ENCODE measurements at regions not wholly inside any gene's neighbourhood (a gene's known extent, or its start where the extent isn't known, plus 50 kb on each side); places are given as distances from the start of the nearest gene placed in this dataset.

DNA sequence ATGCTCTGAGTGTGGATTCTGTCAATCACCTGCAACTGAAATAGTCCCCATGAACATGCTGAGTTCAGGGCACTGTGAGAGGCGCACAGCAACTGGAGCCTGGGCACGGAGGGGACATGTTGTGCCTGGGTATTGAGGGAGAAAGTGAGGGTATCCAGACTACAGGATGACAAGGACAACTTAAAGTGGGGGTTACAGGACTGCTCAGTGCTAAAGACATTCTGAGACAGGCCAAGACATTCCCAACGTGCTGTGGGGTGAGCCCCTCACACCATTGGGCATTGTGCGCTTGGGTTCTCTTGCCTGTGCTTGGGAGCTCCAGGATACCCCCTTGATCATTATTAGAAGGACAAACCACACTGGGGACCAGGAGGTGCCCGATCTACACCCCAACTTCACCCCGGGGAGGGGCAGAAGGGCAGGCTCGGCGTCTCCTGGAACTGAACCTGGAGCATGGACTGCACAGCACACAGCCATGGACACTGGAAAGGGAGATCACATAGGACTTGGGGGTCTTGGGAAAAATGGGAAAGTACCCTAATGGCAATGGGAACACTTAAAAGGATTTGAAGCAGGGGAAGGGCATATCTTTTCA lies 72.5 kb upstream of the HDAC4 start:
- TF ChIP-seq, protein P1, sequence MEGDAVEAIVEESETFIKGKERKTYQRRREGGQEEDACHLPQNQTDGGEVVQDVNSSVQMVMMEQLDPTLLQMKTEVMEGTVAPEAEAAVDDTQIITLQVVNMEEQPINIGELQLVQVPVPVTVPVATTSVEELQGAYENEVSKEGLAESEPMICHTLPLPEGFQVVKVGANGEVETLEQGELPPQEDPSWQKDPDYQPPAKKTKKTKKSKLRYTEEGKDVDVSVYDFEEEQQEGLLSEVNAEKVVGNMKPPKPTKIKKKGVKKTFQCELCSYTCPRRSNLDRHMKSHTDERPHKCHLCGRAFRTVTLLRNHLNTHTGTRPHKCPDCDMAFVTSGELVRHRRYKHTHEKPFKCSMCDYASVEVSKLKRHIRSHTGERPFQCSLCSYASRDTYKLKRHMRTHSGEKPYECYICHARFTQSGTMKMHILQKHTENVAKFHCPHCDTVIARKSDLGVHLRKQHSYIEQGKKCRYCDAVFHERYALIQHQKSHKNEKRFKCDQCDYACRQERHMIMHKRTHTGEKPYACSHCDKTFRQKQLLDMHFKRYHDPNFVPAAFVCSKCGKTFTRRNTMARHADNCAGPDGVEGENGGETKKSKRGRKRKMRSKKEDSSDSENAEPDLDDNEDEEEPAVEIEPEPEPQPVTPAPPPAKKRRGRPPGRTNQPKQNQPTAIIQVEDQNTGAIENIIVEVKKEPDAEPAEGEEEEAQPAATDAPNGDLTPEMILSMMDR (IDR thresholded peaks at IDR 0.05): no peak
- no peak for TF ChIP-seq POLR2AphosphoS5 (IDR thresholded peaks at IDR 0.05)
- TF ChIP-seq POLR2A (IDR thresholded peaks at IDR 0.05): no peak
